HEK293 (cell line): ENCODE measurements at regions not wholly inside any gene's neighbourhood (a gene's known extent, or its start where the extent isn't known, plus 50 kb on each side); places are given as distances from the start of the nearest gene placed in this dataset.

ENCODE experiments used
- PRDM1 ChIP-seq: fragments of 450-650 bp; formaldehyde crosslinking; IDR thresholded peaks from 2 replicates; pipeline ENCODE4; 2016; ENCODE audit warnings: missing biosample characterization, missing genetic modification characterization
- YY1 ChIP-seq: fragments of 450-650 bp; formaldehyde crosslinking; IDR thresholded peaks from 2 replicates; pipeline ENCODE4 v1.5.1; 2018; ENCODE audit warnings: missing biosample characterization, missing genetic modification characterization
- ZNF175 ChIP-seq: fragments of 450-650 bp; formaldehyde crosslinking; IDR thresholded peaks from 2 replicates; pipeline ENCODE4 v1.5.1; 2016; ENCODE audit warnings: missing biosample characterization, missing genetic modification characterization
- ZNF274 ChIP-seq, 2 experiments: fragments of 200-500 bp in 1 of 2; fragments of 450-650 bp in 1 of 2; sonication (Bioruptor generic) in 1 of 2; formaldehyde crosslinking in 1 of 2; IDR thresholded peaks; 2 replicates each; pipeline versions ENCODE4 v1.5.1 to v1.6.1; 2014 to 2016; ENCODE audit warnings: borderline replicate concordance in 1 of 2, inconsistent platforms in 1 of 2, low read length in 1 of 2, missing biosample characterization in 1 of 2, missing genetic modification characterization in 1 of 2
- ZNF404 ChIP-seq: fragments of 450-650 bp; formaldehyde crosslinking; IDR thresholded peaks from 2 replicates; pipeline ENCODE4 v1.5.1; 2017; ENCODE audit warnings: missing biosample characterization, missing genetic modification characterization
- ZNF426 ChIP-seq: fragments of 450-650 bp; formaldehyde crosslinking; IDR thresholded peaks from 2 replicates; pipeline ENCODE4 v1.5.1; 2017; ENCODE audit warnings: missing biosample characterization, missing genetic modification characterization, mild to moderate bottlenecking, inconsistent platforms, moderate library complexity
- ZNF776 ChIP-seq: fragments of 450-650 bp; formaldehyde crosslinking; IDR thresholded peaks from 2 replicates; pipeline ENCODE4 v1.5.0; 2017; ENCODE audit warnings: missing biosample characterization, missing genetic modification characterization, borderline replicate concordance
- TF ChIP-seq, protein P1 (sequence below): fragments of 450-650 bp; formaldehyde crosslinking; IDR thresholded peaks from 2 replicates; pipeline ENCODE4 v1.5.1; 2016; ENCODE audit warnings: missing biosample characterization, missing genetic modification characterization
- TF ChIP-seq, protein P2 (sequence below): fragments of 450-650 bp; formaldehyde crosslinking; IDR thresholded peaks from 2 replicates; pipeline ENCODE4 v1.5.1; 2016; ENCODE audit warnings: missing biosample characterization, missing genetic modification characterization
- TF ChIP-seq, protein P3 (sequence below): sonication (generic); formaldehyde crosslinking; IDR thresholded peaks from 2 replicates; pipeline ENCODE4 v1.8.1; 2022; ENCODE audit warnings: mild to moderate bottlenecking, moderate library complexity, missing genetic modification reagents

DNA sequence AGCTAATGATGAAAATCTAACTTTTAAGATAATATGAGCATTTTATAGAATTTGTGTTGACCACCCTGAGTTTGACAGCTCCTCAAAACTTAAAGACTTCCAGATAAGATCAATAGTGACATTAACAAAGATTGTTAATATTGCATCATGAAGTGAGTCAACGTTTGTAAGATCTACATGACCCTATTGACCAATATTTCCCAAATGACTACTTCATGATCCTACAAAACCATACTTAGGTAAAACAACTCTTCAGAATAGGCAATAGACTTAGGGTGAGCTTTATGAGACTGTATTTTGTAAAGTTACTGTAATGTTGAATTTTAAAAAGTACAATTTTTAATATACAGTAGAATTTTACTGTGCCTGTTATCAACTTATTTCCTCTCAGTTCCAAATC lies 422.7 kb upstream of the ALCAM start:
- TF ChIP-seq, protein P1, sequence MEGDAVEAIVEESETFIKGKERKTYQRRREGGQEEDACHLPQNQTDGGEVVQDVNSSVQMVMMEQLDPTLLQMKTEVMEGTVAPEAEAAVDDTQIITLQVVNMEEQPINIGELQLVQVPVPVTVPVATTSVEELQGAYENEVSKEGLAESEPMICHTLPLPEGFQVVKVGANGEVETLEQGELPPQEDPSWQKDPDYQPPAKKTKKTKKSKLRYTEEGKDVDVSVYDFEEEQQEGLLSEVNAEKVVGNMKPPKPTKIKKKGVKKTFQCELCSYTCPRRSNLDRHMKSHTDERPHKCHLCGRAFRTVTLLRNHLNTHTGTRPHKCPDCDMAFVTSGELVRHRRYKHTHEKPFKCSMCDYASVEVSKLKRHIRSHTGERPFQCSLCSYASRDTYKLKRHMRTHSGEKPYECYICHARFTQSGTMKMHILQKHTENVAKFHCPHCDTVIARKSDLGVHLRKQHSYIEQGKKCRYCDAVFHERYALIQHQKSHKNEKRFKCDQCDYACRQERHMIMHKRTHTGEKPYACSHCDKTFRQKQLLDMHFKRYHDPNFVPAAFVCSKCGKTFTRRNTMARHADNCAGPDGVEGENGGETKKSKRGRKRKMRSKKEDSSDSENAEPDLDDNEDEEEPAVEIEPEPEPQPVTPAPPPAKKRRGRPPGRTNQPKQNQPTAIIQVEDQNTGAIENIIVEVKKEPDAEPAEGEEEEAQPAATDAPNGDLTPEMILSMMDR (tag by site-specific recombination): no peak
- TF ChIP-seq YY1 (tag by site-specific recombination): no peak
- TF ChIP-seq, protein P2, sequence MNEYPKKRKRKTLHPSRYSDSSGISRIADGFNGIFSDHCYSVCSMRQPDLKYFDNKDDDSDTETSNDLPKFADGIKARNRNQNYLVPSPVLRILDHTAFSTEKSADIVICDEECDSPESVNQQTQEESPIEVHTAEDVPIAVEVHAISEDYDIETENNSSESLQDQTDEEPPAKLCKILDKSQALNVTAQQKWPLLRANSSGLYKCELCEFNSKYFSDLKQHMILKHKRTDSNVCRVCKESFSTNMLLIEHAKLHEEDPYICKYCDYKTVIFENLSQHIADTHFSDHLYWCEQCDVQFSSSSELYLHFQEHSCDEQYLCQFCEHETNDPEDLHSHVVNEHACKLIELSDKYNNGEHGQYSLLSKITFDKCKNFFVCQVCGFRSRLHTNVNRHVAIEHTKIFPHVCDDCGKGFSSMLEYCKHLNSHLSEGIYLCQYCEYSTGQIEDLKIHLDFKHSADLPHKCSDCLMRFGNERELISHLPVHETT (tag by site-specific recombination): no peak
- TF ChIP-seq PRDM1: no peak
- TF ChIP-seq ZNF175 (tag by site-specific recombination): no peak
- TF ChIP-seq ZNF274 (IDR thresholded peaks at IDR 0.05; ENCODE audit: low read length): no peak
- no peak for TF ChIP-seq ZNF274 (tag by site-specific recombination; IDR thresholded peaks at IDR 0.05; ENCODE audit: borderline replicate concordance)
- TF ChIP-seq ZNF776 (tag by site-specific recombination): no peak
- TF ChIP-seq ZNF404 (tag by site-specific recombination): no peak
- TF ChIP-seq ZNF426 (tag by site-specific recombination): no peak
- TF ChIP-seq, protein P3, sequence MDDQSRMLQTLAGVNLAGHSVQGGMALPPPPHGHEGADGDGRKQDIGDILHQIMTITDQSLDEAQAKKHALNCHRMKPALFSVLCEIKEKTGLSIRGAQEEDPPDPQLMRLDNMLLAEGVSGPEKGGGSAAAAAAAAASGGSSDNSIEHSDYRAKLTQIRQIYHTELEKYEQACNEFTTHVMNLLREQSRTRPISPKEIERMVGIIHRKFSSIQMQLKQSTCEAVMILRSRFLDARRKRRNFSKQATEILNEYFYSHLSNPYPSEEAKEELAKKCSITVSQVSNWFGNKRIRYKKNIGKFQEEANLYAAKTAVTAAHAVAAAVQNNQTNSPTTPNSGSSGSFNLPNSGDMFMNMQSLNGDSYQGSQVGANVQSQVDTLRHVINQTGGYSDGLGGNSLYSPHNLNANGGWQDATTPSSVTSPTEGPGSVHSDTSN (CRISPR knock-in tag): no peak
